Gastrocnemius medialis (tissue), 4 donors: ENCODE measurements at regions not wholly inside any gene's neighbourhood (a gene's known extent, or its start where the extent isn't known, plus 50 kb on each side); places are given as distances from the start of the nearest gene placed in this dataset.

Experiments used
- ATAC-seq, 2 donors: fragments of 150-250 bp; one replicate each; pipeline ENCODE4 v1.9.1; 2016
- DNase-seq, 2 donors: peaks; one replicate each; pipeline ENCODE4 v3.0.0-alpha.2; 2019
- H3K27ac ChIP-seq, 4 donors: fragments of 200-600 bp; sonication (generic); 1 replicate in 1 of 4; 2 replicates in 3 of 4; pipeline ENCODE4 v1.5.1; 2016 to 2018; ENCODE audit warnings: mild to moderate bottlenecking in 2 of 4, moderate library complexity in 1 of 4
- H3K27me3 ChIP-seq, 3 donors: fragments of 200-600 bp; sonication (generic) in 2 of 3; 1 replicate in 1 of 3; 2 replicates in 2 of 3; pipeline versions ENCODE4 v1.5.1 to v1.6.0; 2016 to 2019; ENCODE audit warnings: mild to moderate bottlenecking in 1 of 3, moderate library complexity in 1 of 3
- H3K36me3 ChIP-seq, 2 donors: fragments of 200-600 bp; sonication (generic) in 1 of 2; one replicate each; pipeline ENCODE4 v1.5.1; 2017 to 2018
- H3K4me1 ChIP-seq, 2 donors: fragments of 200-600 bp; sonication (generic) in 1 of 2; one replicate each; pipeline ENCODE4 v1.5.1; 2016 to 2017; ENCODE audit warnings: mild to moderate bottlenecking in 2 of 2
- H3K4me3 ChIP-seq, 4 donors: fragments of 200-600 bp; sonication (generic) in 3 of 4; 1 replicate in 1 of 4; 2 replicates in 3 of 4; pipeline ENCODE4 v1.5.1; 2016 to 2019; ENCODE audit warnings: mild to moderate bottlenecking in 2 of 4
- H3K9me3 ChIP-seq, 3 donors: fragments of 200-600 bp; sonication (generic) in 2 of 3; 1 replicate in 1 of 3; 2 replicates in 2 of 3; pipeline ENCODE4 v1.5.1; 2016 to 2019
- CTCF ChIP-seq, 5 experiments: fragments of 450-650 bp in 3 of 5; fragments of 200-600 bp in 2 of 5; sonication (generic) in 2 of 5; IDR thresholded peaks in 4 of 5; conservative IDR thresholded peaks in 1 of 5; 1 replicate in 4 of 5; 2 replicates in 1 of 5; pipeline ENCODE4 v1.5.1; 2016 to 2019; ENCODE audit warnings: antibody characterized with exemption in 5 of 5, mild to moderate bottlenecking in 3 of 5, moderate library complexity in 3 of 5
- POLR2A ChIP-seq, 2 donors: fragments of 450-650 bp; IDR thresholded peaks; one replicate each; pipeline ENCODE4 v1.6.1; 2017; ENCODE audit warnings: antibody characterized with exemption in 2 of 2, mild to moderate bottlenecking in 2 of 2, moderate library complexity in 2 of 2
- in situ Hi-C, 4 donors: fragments of 200-750 bp; cut with MboI; loops; one replicate each; pipeline versions ENCODE4 v1.15.0 to v1.8.0; 2017; ENCODE audit warnings: low sequenced_read_pairs in 4 of 4
- intact Hi-C: fragments of 100-400 bp; cut with DNase I; formaldehyde crosslinking; loops from one replicate; pipeline ENCODE4 v1.15.1; 2023; ENCODE audit warnings: low total_unique reads

DNA sequence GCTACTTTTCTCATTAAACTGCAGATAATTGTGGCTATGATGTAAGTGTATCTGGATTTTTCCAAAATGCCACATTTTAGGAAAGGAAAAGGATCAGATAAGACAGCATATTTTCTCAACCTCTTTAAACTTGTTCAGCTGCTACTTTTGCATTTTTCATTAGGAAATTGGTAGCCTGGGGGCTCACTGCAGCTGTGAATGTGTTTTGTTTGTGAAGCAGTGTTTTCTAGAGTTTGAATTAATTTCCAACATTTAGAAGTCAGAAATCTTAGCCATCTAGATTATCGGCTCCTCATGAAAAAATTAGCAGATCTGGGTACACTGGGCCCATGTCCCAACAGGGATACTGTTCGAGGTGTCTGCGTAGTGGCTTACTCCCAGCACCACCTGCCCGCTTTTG is 56.3 kb upstream of the ZDBF2 start:
- H3K4me3 ChIP-seq = no peak overlapping the region
- no peak overlapping the region for H3K27ac ChIP-seq
- no peaks in the 10 kb centered on the region for H3K9me3 ChIP-seq
- peaks cover 0 to 5% (median 0%) of the 10 kb centered on the region in 3 donors for H3K27me3 ChIP-seq
- intact Hi-C loops = no loop called here
- DNase-seq (no peak), ATAC-seq (no peak)
- peaks cover 0 to 3% of the 10 kb centered on the region in 2 donors for H3K4me1 ChIP-seq
- no peaks in the 10 kb centered on the region for H3K36me3 ChIP-seq
- in situ Hi-C loops = no loop called here
- TF ChIP-seq CTCF (IDR thresholded peaks at IDR 0.05 in 4 of 5, conservative IDR thresholded peaks at IDR 0.05 in 1 of 5) (no peak), POLR2A (IDR thresholded peaks at IDR 0.05) (no peak)

DNA sequence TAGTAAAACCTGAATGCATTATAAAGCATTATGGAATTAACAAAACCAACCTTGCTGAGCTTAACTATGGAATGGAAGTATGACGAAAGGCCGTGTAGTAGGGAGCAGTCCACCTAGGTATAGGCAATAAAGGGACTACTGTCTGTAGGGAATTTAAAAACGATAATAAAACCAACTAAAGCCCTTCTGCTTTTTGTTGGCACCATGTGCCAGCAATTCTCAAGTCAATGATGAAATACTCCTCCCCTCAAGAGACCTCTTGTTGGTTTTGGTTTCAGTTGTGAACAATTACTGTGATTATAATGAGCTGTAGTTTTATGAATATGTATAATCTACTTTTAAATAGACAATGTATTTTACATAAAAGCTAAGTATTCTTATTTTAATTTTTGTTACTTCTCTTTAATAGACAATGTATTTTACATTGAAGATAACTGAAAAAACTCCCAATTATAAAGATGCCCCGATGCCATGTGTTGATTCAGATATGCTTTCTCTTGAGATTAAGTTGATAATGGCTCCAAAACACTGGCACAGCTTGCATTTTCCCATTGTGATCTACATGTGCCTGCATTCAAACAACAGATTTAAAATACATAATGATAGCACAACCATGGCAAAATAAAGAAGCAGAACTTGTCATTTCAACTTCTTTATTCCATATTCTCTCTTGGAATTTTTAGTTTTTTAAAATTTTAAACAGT is 55.5 kb upstream of the ZDBF2 start:
- ATAC-seq (no peak), DNase-seq (no peak)
- intact Hi-C loops = no loop called here
- no peaks in the 10 kb centered on the region for H3K4me1 ChIP-seq
- no peak overlapping the region for H3K4me3 ChIP-seq
- TF ChIP-seq CTCF (IDR thresholded peaks at IDR 0.05 in 4 of 5, conservative IDR thresholded peaks at IDR 0.05 in 1 of 5) (no peak), POLR2A (IDR thresholded peaks at IDR 0.05) (no peak)
- no peaks in the 10 kb centered on the region for H3K36me3 ChIP-seq
- H3K9me3 ChIP-seq = no peaks in the 10 kb centered on the region
- no peak overlapping the region for H3K27ac ChIP-seq
- in situ Hi-C loops = no loop called here
- peaks cover 0 to 5% (median 0%) of the 10 kb centered on the region in 3 donors for H3K27me3 ChIP-seq

DNA sequence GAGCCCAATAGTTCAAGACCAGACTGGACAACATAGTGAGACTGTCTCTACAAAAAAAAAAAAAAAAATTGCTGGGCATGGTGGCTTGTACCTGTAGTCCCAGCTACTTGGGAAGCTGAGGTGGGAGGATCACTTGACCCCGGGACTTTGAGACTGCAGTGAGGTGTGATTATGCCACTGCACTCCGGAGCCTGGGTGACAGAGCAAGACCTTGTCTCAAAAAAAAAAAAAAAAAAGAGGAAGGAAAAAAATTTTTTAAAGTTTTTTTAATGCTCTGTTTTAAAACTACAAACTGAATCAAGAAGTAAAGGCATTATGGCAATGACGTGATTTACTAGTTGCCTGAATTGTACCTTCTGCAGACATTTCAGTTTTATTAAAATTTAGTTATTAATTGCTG is 54.5 kb upstream of the ZDBF2 start:
- intact Hi-C loops (no loop called here), in situ Hi-C loops (no loop called here)
- Histone ChIP-seq H3K27ac (no peak overlapping the region), H3K4me3 (no peak overlapping the region), H3K27me3 (peaks cover 0 to 5% (median 0%) of the 10 kb centered on the region in 3 donors), H3K36me3 (no peaks in the 10 kb centered on the region), H3K4me1 (no peaks in the 10 kb centered on the region), H3K9me3 (no peaks in the 10 kb centered on the region)
- ATAC-seq (no peak), DNase-seq (no peak)
- no peak for TF ChIP-seq CTCF (IDR thresholded peaks at IDR 0.05 in 4 of 5, conservative IDR thresholded peaks at IDR 0.05 in 1 of 5)
- no peak for TF ChIP-seq POLR2A (IDR thresholded peaks at IDR 0.05)

- Histone ChIP-seq H3K36me3 (no peaks in the 10 kb centered on the region), H3K9me3 (no peaks in the 10 kb centered on the region), H3K4me3 (no peak overlapping the region), H3K27me3 (peaks cover 0 to 5% (median 0%) of the 10 kb centered on the region in 3 donors), H3K27ac (no peak overlapping the region), H3K4me1 (no peaks in the 10 kb centered on the region)
- DNase-seq (no peak), ATAC-seq (no peak)
- in situ Hi-C loops = no loop called here
- intact Hi-C loops = no loop called here
- TF ChIP-seq POLR2A (IDR thresholded peaks at IDR 0.05) (no peak), CTCF (IDR thresholded peaks at IDR 0.05 in 4 of 5, conservative IDR thresholded peaks at IDR 0.05 in 1 of 5) (no peak)
Measured at GRCh38 chr2:206220997-206221396, 53.5 kb upstream of the ZDBF2 start.
